ENCODE measurements at regions not wholly inside any gene's neighbourhood (a gene's known extent, or its start where the extent isn't known, plus 50 kb on each side); places are given as distances from the start of the nearest gene placed in this dataset.

DNA sequence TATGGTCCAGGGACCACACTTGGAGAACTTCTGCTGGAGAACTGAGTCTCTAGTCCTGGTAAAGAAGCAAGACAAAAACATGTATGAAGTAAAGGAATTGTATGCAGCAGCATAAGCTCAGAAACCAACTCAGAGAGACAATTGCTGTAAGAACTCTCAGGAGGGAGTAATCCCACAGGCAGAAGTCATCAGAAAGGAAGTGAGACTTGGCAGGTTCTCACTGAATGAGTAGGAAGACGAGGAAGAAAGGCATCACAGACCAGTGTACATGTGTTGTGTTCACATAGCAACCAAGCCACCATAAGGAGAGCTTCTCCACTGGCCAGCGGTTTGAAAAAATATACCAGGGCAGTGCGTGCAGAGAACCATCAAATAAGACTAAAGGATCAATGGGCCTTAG is 57.9 kb upstream of the FST start:
- DNase-seq, result peak; percentile 22

GRCh38 chr5:53423724-53424123 is 56.7 kb upstream of the FST start:
- DNase-seq, result no peak

DNA sequence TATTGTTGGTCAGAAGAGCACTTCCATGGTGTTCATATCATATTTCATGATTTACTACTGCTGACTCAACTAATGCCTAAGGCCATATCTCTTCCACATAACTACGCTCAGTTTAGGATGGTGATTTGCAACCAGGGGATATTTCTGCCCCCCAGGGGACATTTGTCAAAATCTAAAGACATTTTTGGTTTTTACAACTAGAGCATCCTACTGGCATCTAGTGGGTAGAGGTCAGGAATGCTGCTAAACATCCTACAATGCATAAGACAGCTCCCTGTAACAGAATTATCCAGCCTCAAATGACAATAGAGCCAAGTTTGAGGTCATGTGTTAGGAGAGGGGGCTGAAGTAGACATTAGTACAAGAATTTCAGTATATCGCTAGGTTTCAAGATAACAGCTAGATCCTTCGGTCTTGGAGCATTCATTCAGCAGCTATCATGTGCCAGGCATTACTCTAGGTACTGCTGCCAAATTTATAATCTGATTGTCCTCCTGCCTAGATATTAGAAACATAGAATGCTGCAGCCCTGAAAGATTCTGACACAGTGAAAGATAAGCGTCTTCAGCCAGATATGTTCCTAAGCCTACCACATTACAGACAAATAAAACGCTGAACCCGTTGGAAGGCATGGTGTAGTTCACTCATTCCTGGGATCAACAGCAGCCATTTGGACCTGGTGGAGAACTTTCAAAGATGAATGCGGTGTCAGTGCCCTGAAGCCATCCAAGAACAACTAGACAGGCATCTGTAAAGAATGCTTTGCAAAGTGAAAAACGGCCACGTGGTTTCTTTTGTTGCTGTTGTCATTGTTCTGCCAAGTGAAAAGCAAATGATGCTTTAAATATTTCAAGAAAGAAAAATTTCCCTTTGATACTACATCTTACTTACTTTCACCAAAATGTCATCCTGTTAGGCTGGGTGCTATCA is 55.5 kb upstream of the FST start:
- no peak for DNase-seq

DNA sequence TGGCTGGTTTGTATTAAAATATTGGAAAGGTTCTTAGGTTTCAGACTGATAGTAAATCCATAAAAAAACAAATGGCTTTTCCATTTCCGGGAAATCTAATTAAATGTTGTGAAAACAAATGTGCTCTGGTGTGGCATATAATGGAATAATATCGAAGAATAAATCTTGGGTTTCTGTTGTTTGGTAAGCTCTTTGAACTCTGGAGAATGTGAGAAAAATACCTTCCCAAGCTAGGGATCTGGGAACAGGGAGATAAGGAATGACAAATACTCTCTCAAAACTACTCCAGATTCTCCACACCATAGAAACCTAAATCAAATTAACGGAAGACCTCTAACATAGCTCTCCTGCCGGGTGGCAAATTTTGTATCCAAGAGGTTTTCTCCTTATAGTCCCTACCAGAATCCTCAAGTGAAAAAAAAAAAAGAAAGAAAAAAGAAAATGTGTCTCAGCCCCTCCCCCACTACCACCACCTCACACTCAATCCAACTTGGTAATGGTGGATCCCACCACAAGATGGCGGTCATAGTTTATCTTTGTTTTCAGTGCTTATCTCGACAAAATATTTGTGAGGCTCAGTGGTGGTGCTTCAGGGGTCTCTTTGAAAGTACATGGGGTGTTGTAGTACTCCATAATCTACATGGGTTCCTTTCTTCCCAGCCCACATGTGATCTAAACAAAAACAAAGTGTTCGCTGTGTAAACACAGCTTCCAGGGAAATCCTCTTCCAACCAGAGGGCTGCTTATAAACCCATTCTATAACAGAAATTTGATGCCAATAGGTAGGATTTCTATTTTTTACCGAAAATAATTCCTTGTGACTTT is 54.5 kb upstream of the FST start:
- DNase-seq, result peak; percentile 16

DNA sequence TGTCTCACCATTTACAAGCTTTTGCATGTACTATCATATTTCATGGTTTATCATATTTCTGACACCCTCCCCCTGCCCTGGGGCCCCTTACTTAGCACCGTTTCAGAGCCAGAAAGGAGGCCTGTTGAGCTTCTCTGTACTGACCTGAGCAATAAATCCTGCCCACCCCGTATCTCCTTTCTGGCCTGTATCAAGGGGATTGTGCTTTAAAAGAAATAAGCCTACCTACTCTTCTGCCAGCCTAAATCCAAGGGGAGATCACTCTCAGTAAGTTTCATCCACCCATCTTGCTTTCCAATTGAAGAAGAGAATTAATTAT is 54.0 kb upstream of the FST start:
- DNase-seq, result no peak

DNA sequence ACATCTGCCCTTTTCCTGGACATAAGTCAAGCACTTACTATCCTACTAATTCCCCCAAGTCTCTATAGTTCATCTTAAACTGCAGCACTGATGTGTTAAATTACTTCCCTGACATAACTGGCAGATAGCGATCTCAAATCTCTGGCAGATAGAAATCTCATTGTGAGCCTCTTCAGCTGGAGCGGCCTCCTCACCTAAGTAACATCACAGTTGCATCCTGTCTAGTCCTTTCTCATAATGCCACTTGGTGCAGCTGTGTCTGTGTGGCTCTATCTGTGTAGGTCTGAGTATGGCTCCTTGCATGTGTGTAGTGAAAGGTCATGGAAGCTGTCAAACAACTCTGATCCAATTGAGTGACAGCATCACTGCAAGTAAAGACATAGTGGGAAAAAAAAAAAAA is 53.6 kb upstream of the FST start:
- DNase-seq, result no peak

GRCh38 chr5:53427965-53428364 is 52.5 kb upstream of the FST start:
- no peak for DNase-seq

DNA sequence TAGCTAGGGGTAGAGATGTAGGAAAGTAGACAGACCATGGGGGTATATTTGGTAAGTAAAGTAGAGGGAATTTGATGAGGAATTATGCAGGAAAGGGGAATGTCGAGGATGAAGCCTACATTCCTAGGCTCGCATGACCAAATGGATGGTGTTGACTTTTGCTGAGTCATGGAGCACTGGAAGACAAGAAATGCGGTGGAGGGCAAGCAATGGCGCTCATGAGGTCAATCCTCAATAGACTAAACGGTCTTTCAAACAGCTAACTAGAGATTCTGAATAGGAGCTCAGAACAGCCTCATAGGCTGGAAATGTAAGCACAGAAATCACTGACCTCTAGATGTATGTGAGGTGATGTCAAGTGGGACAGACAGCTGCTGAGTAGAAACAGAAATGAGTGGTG is 50.7 kb upstream of the FST start:
- no peak for DNase-seq

DNA sequence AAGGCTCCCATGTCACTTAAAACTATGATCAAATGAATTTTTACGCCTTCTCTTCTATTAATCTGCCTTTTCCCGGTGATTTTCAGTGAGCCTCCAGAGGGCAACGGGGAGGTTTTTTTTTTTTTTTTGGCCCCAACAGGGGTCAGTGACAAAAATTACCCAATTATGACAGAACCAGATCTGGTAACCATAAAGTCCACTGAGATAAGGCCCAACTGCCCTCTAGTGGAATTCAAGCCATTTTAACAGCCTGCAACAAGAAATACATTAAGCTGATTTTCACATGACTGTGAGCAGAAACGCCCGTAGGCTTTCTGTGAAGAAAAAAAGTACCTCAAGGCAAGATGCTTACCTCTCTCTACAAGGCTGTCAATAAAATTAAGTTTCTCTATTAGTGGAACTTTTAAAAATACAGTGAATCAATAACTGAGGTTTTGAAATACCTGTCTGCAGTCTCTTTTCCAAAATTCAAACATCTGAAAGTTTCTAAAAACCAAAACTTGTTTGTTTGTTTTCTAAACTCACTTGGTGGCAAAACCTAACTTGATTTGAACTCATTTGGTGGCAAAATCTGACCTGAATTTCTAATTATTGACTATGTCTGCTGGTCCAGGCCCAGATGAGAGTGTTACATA is 49.7 kb upstream of the FST start:
- peak; percentile 8 for DNase-seq

All from inflammatory macrophage treated with lipopolysaccharide for 4 hours (primary cell).